ENCODE measurements at regions not wholly inside any gene's neighbourhood (a gene's known extent, or its start where the extent isn't known, plus 50 kb on each side); places are given as distances from the start of the nearest gene placed in this dataset.

DNA sequence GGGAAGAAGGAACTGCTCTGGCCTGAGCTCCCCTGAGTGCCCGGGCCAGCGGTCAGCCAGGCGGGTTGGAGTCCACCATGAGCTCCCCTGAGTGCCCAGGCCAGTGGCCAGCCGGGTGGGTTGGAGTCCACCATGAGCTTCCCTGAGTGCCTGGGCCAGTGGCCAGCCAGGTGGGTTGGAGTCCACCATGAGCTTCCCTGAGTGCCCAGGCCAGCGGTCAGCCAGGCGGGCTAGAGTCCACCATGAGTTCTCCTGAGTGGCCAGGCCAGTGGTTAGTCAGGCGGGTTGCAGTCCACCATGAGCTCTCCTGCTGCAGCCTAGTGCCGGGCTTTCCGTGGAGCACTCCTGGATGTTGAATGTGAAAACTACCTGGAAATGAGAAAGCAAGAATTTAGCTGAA, 844.0 kb downstream of the TBC1D22A start:
- no peaks in the 10 kb centered on the region for H3K9me3 ChIP-seq (replicated peaks; ENCODE audit: insufficient read depth, low read length)
- H3F3A ChIP-seq (ENCODE audit: insufficient read depth, low read length), result no peaks in the 10 kb centered on the region
- H3K4me3 ChIP-seq (ENCODE audit: low read length), result no peak overlapping the region
- H3K27ac ChIP-seq (ENCODE audit: low read length), result no peak overlapping the region
- H3K4me1 ChIP-seq (ENCODE audit: low read length), result no peaks in the 10 kb centered on the region
- H3K36me3 ChIP-seq (replicated peaks; ENCODE audit: insufficient read depth, low read length), result no peaks in the 10 kb centered on the region
- no peak overlapping the region for H2AFZ ChIP-seq (ENCODE audit: low read length)
- no peaks in the 10 kb centered on the region for H4K20me1 ChIP-seq (ENCODE audit: insufficient read depth, low read length)
- H3K9ac ChIP-seq (ENCODE audit: low read length), result no peak overlapping the region
- no peak overlapping the region for H3K4me2 ChIP-seq (ENCODE audit: low read depth, low read length)
- H3K27me3 ChIP-seq (replicated peaks; ENCODE audit: insufficient read depth, low read length), result no peaks in the 10 kb centered on the region
- H3K79me2 ChIP-seq (ENCODE audit: low read length), result no peaks in the 10 kb centered on the region
- H3K9me2 ChIP-seq (replicated peaks; ENCODE audit: insufficient read depth, low read length), result no peaks in the 10 kb centered on the region
- TF ChIP-seq EZH2phosphoT487 (IDR thresholded peaks at IDR 0.05; ENCODE audit: low read length), result no peak
- TF ChIP-seq EZH2 (optimal IDR thresholded peaks at IDR 0.05; ENCODE audit: low read depth, low read length), result no peak
- TF ChIP-seq, protein P1, sequence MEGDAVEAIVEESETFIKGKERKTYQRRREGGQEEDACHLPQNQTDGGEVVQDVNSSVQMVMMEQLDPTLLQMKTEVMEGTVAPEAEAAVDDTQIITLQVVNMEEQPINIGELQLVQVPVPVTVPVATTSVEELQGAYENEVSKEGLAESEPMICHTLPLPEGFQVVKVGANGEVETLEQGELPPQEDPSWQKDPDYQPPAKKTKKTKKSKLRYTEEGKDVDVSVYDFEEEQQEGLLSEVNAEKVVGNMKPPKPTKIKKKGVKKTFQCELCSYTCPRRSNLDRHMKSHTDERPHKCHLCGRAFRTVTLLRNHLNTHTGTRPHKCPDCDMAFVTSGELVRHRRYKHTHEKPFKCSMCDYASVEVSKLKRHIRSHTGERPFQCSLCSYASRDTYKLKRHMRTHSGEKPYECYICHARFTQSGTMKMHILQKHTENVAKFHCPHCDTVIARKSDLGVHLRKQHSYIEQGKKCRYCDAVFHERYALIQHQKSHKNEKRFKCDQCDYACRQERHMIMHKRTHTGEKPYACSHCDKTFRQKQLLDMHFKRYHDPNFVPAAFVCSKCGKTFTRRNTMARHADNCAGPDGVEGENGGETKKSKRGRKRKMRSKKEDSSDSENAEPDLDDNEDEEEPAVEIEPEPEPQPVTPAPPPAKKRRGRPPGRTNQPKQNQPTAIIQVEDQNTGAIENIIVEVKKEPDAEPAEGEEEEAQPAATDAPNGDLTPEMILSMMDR (IDR thresholded peaks at IDR 0.05; ENCODE audit: low read length), result no peak
- DNase-seq, result no peak

GRCh38 chr22:47605886-47606285, 843.4 kb downstream of the TBC1D22A start:
- no peak overlapping the region for H2AFZ ChIP-seq (ENCODE audit: low read length)
- H3K4me3 ChIP-seq (ENCODE audit: low read length), result no peak overlapping the region
- no peaks in the 10 kb centered on the region for H4K20me1 ChIP-seq (ENCODE audit: insufficient read depth, low read length)
- no peaks in the 10 kb centered on the region for H3K36me3 ChIP-seq (replicated peaks; ENCODE audit: insufficient read depth, low read length)
- no peak overlapping the region for H3K9ac ChIP-seq (ENCODE audit: low read length)
- DNase-seq, result no peak
- no peaks in the 10 kb centered on the region for H3K9me3 ChIP-seq (replicated peaks; ENCODE audit: insufficient read depth, low read length)
- no peaks in the 10 kb centered on the region for H3K4me1 ChIP-seq (ENCODE audit: low read length)
- TF ChIP-seq EZH2 (optimal IDR thresholded peaks at IDR 0.05; ENCODE audit: low read depth, low read length), result no peak
- H3K27me3 ChIP-seq (replicated peaks; ENCODE audit: insufficient read depth, low read length), result no peaks in the 10 kb centered on the region
- no peaks in the 10 kb centered on the region for H3F3A ChIP-seq (ENCODE audit: insufficient read depth, low read length)
- no peaks in the 10 kb centered on the region for H3K9me2 ChIP-seq (replicated peaks; ENCODE audit: insufficient read depth, low read length)
- H3K4me2 ChIP-seq (ENCODE audit: low read depth, low read length), result no peak overlapping the region
- H3K79me2 ChIP-seq (ENCODE audit: low read length), result no peaks in the 10 kb centered on the region
- no peak overlapping the region for H3K27ac ChIP-seq (ENCODE audit: low read length)

- Histone ChIP-seq H4K20me1 (ENCODE audit: insufficient read depth, low read length) (no peaks in the 10 kb centered on the region), H3K27ac (ENCODE audit: low read length) (no peak overlapping the region), H3K9me3 (replicated peaks; ENCODE audit: insufficient read depth, low read length) (no peaks in the 10 kb centered on the region), H3K4me2 (ENCODE audit: low read depth, low read length) (no peak overlapping the region), H3K4me1 (ENCODE audit: low read length) (no peaks in the 10 kb centered on the region), H3K27me3 (replicated peaks; ENCODE audit: insufficient read depth, low read length) (no peaks in the 10 kb centered on the region), H3K4me3 (ENCODE audit: low read length) (no peak overlapping the region), H3F3A (ENCODE audit: insufficient read depth, low read length) (no peaks in the 10 kb centered on the region), H2AFZ (ENCODE audit: low read length) (no peak overlapping the region), H3K36me3 (replicated peaks; ENCODE audit: insufficient read depth, low read length) (no peaks in the 10 kb centered on the region), H3K79me2 (ENCODE audit: low read length) (no peaks in the 10 kb centered on the region), H3K9ac (ENCODE audit: low read length) (no peak overlapping the region), H3K9me2 (replicated peaks; ENCODE audit: insufficient read depth, low read length) (no peaks in the 10 kb centered on the region)
- no peak for DNase-seq
- no peak for TF ChIP-seq EZH2phosphoT487 (IDR thresholded peaks at IDR 0.05; ENCODE audit: low read length)
- no peak for TF ChIP-seq EZH2 (optimal IDR thresholded peaks at IDR 0.05; ENCODE audit: low read depth, low read length)
- TF ChIP-seq, protein P1 (IDR thresholded peaks at IDR 0.05; ENCODE audit: low read length), result no peak
Measured at GRCh38 chr22:47605441-47605840, 843.0 kb downstream of the TBC1D22A start.

- TF ChIP-seq, protein P1 (IDR thresholded peaks at IDR 0.05; ENCODE audit: low read length), result no peak
- no peak for TF ChIP-seq EZH2phosphoT487 (IDR thresholded peaks at IDR 0.05; ENCODE audit: low read length)
- TF ChIP-seq EZH2 (optimal IDR thresholded peaks at IDR 0.05; ENCODE audit: low read depth, low read length), result no peak
- no peak for DNase-seq
- H3K4me1 ChIP-seq (ENCODE audit: low read length), result no peaks in the 10 kb centered on the region
- no peaks in the 10 kb centered on the region for H3K36me3 ChIP-seq (replicated peaks; ENCODE audit: insufficient read depth, low read length)
- H3K4me2 ChIP-seq (ENCODE audit: low read depth, low read length), result no peak overlapping the region
- no peak overlapping the region for H3K27ac ChIP-seq (ENCODE audit: low read length)
- no peaks in the 10 kb centered on the region for H3K27me3 ChIP-seq (replicated peaks; ENCODE audit: insufficient read depth, low read length)
- H3K79me2 ChIP-seq (ENCODE audit: low read length), result no peaks in the 10 kb centered on the region
- no peaks in the 10 kb centered on the region for H3K9me3 ChIP-seq (replicated peaks; ENCODE audit: insufficient read depth, low read length)
- no peak overlapping the region for H3K9ac ChIP-seq (ENCODE audit: low read length)
- H4K20me1 ChIP-seq (ENCODE audit: insufficient read depth, low read length), result no peaks in the 10 kb centered on the region
- no peak overlapping the region for H3K4me3 ChIP-seq (ENCODE audit: low read length)
- H3F3A ChIP-seq (ENCODE audit: insufficient read depth, low read length), result no peaks in the 10 kb centered on the region
- no peak overlapping the region for H2AFZ ChIP-seq (ENCODE audit: low read length)
- no peaks in the 10 kb centered on the region for H3K9me2 ChIP-seq (replicated peaks; ENCODE audit: insufficient read depth, low read length)
Measured at GRCh38 chr22:47604563-47604962, 842.1 kb downstream of the TBC1D22A start.

Data from MM.1S (cell line).